ENCODE measurements at regions not wholly inside any gene's neighbourhood (a gene's known extent, or its start where the extent isn't known, plus 50 kb on each side); places are given as distances from the start of the nearest gene placed in this dataset.

GRCh38 chr2:43020990-43021669 lies 205.3 kb downstream of the ZFP36L2 start (continued):
- TF ChIP-seq ETS1 (IDR thresholded peaks at IDR 0.05) (no peak), ZNF114 (CRISPR knock-in tag; IDR thresholded peaks at IDR 0.05) (no peak), NANOG (IDR thresholded peaks at IDR 0.05; ENCODE audit: borderline replicate concordance) (no peak), JUNB (IDR thresholded peaks at IDR 0.05; ENCODE audit: unreplicated experiment) (no peak)

- Histone ChIP-seq H3K9me2 (ENCODE audit: insufficient read depth) (no peaks in the 10 kb centered on the region), H3F3A (replicated peaks; ENCODE audit: low read depth) (no peaks in the 10 kb centered on the region), H4K20me1 (replicated peaks; ENCODE audit: insufficient read depth) (no peaks in the 10 kb centered on the region), H3K4me3 (no peak overlapping the region), H3K27me3 (ENCODE audit: insufficient read depth) (no peaks in the 10 kb centered on the region), H3K27ac (ENCODE audit: low read depth) (no peak overlapping the region), H2AFZ (no peak overlapping the region), H3K4me1 (ENCODE audit: insufficient read depth) (peaks cover 4% of the 10 kb centered on the region; the same call in 1 of the 2 replicates), H3K36me3 (ENCODE audit: insufficient read depth) (no peaks in the 10 kb centered on the region), H3K4me2 (no peak overlapping the region), H3K79me2 (replicated peaks; ENCODE audit: insufficient read depth) (no peaks in the 10 kb centered on the region)
- H3K27ac Mint-ChIP-seq, result no peak overlapping the region
- H3K27me3 Mint-ChIP-seq (ENCODE audit: insufficient read depth, low read depth, poor library complexity), result peaks cover 14% of the 10 kb centered on the region
- H3K9me3 Mint-ChIP-seq, result peaks cover 24% of the 10 kb centered on the region
- peaks cover 10% of the 10 kb centered on the region; the same call in 2 of the 3 replicates for H3K36me3 Mint-ChIP-seq (ENCODE audit: low read depth)
- ATAC-seq (no peak), DNase-seq (ENCODE audit: low spot score) (no peak)
- peaks cover 11% of the 10 kb centered on the region for H3K4me1 Mint-ChIP-seq
- no peak overlapping the region for H3K4me3 Mint-ChIP-seq
- TF ChIP-seq POLR2AphosphoS5 (IDR thresholded peaks at IDR 0.05; ENCODE audit: low read depth) (no peak), NANOG (IDR thresholded peaks at IDR 0.05; ENCODE audit: borderline replicate concordance) (no peak), CTCF (conservative IDR thresholded peaks at IDR 0.05; ENCODE audit: low read depth in 2 of 2) (no peak), EZH2 (IDR thresholded peaks at IDR 0.05; ENCODE audit: low read depth, unreplicated experiment) (no peak), EZH2phosphoT487 (IDR thresholded peaks at IDR 0.05; ENCODE audit: unreplicated experiment) (no peak), CREB1 (CRISPR knock-in tag; IDR thresholded peaks at IDR 0.05; ENCODE audit: low read depth) (no peak), REST (IDR thresholded peaks at IDR 0.05; ENCODE audit: unreplicated experiment) (no peak), ZNF114 (CRISPR knock-in tag; IDR thresholded peaks at IDR 0.05) (no peak), STAT1 (IDR thresholded peaks at IDR 0.05; ENCODE audit: unreplicated experiment) (no peak), ETS1 (IDR thresholded peaks at IDR 0.05) (no peak), JUNB (IDR thresholded peaks at IDR 0.05; ENCODE audit: unreplicated experiment) (no peak), ZNF331 (CRISPR knock-in tag; IDR thresholded peaks at IDR 0.05; ENCODE audit: low read depth) (no peak)
These were observed 206.1 kb downstream of the ZFP36L2 start for GRCh38 chr2:43020296-43020695.

All from GM23338 (cell line).